Gastrocnemius medialis (tissue), 4 donors: ENCODE measurements at regions not wholly inside any gene's neighbourhood (a gene's known extent, or its start where the extent isn't known, plus 50 kb on each side); places are given as distances from the start of the nearest gene placed in this dataset.

Experiments
- ATAC-seq, 2 donors: fragments of 150-250 bp; one replicate each; pipeline ENCODE4 v1.9.1; 2016
- DNase-seq, 2 donors: peaks; one replicate each; pipeline ENCODE4 v3.0.0-alpha.2; 2019
- H3K27ac ChIP-seq, 4 donors: fragments of 200-600 bp; sonication (generic); 1 replicate in 1 of 4; 2 replicates in 3 of 4; pipeline ENCODE4 v1.5.1; 2016 to 2018; ENCODE audit warnings: mild to moderate bottlenecking in 2 of 4, moderate library complexity in 1 of 4
- H3K27me3 ChIP-seq, 3 donors: fragments of 200-600 bp; sonication (generic) in 2 of 3; 1 replicate in 1 of 3; 2 replicates in 2 of 3; pipeline versions ENCODE4 v1.5.1 to v1.6.0; 2016 to 2019; ENCODE audit warnings: mild to moderate bottlenecking in 1 of 3, moderate library complexity in 1 of 3
- H3K36me3 ChIP-seq, 2 donors: fragments of 200-600 bp; sonication (generic) in 1 of 2; one replicate each; pipeline ENCODE4 v1.5.1; 2017 to 2018
- H3K4me1 ChIP-seq, 2 donors: fragments of 200-600 bp; sonication (generic) in 1 of 2; one replicate each; pipeline ENCODE4 v1.5.1; 2016 to 2017; ENCODE audit warnings: mild to moderate bottlenecking in 2 of 2
- H3K4me3 ChIP-seq, 4 donors: fragments of 200-600 bp; sonication (generic) in 3 of 4; 1 replicate in 1 of 4; 2 replicates in 3 of 4; pipeline ENCODE4 v1.5.1; 2016 to 2019; ENCODE audit warnings: mild to moderate bottlenecking in 2 of 4
- H3K9me3 ChIP-seq, 3 donors: fragments of 200-600 bp; sonication (generic) in 2 of 3; 1 replicate in 1 of 3; 2 replicates in 2 of 3; pipeline ENCODE4 v1.5.1; 2016 to 2019
- CTCF ChIP-seq, 5 experiments: fragments of 450-650 bp in 3 of 5; fragments of 200-600 bp in 2 of 5; sonication (generic) in 2 of 5; IDR thresholded peaks in 4 of 5; conservative IDR thresholded peaks in 1 of 5; 1 replicate in 4 of 5; 2 replicates in 1 of 5; pipeline ENCODE4 v1.5.1; 2016 to 2019; ENCODE audit warnings: antibody characterized with exemption in 5 of 5, mild to moderate bottlenecking in 3 of 5, moderate library complexity in 3 of 5
- POLR2A ChIP-seq, 2 donors: fragments of 450-650 bp; IDR thresholded peaks; one replicate each; pipeline ENCODE4 v1.6.1; 2017; ENCODE audit warnings: antibody characterized with exemption in 2 of 2, mild to moderate bottlenecking in 2 of 2, moderate library complexity in 2 of 2
- in situ Hi-C, 4 donors: fragments of 200-750 bp; cut with MboI; loops; one replicate each; pipeline versions ENCODE4 v1.15.0 to v1.8.0; 2017; ENCODE audit warnings: low sequenced_read_pairs in 4 of 4
- intact Hi-C: fragments of 100-400 bp; cut with DNase I; formaldehyde crosslinking; loops from one replicate; pipeline ENCODE4 v1.15.1; 2023; ENCODE audit warnings: low total_unique reads

- H3K27me3 ChIP-seq: no peaks in the 10 kb centered on the region
- H3K4me1 ChIP-seq: no peaks in the 10 kb centered on the region
- no peak for TF ChIP-seq CTCF (IDR thresholded peaks at IDR 0.05 in 4 of 5, conservative IDR thresholded peaks at IDR 0.05 in 1 of 5)
- no peak overlapping the region for H3K27ac ChIP-seq
- H3K4me3 ChIP-seq: no peak overlapping the region
- DNase-seq (no peak), ATAC-seq (no peak)
- no peaks in the 10 kb centered on the region for H3K36me3 ChIP-seq
- H3K9me3 ChIP-seq: no peaks in the 10 kb centered on the region
- in situ Hi-C loops (no loop called here), intact Hi-C loops (no loop called here)
These were observed 1417.0 kb upstream of the ACO1 start for GRCh38 chr9:30967476-30967875.

GRCh38 chr9:30970186-30970585 is 1414.3 kb upstream of the ACO1 start:
- ATAC-seq: no peak
- no peak for DNase-seq
- H3K9me3 ChIP-seq: no peaks in the 10 kb centered on the region
- TF ChIP-seq CTCF (IDR thresholded peaks at IDR 0.05 in 4 of 5, conservative IDR thresholded peaks at IDR 0.05 in 1 of 5) (no peak), POLR2A (IDR thresholded peaks at IDR 0.05) (no peak)
- H3K27ac ChIP-seq: no peak overlapping the region
- H3K36me3 ChIP-seq: no peaks in the 10 kb centered on the region
- H3K4me3 ChIP-seq: no peak overlapping the region
- no peaks in the 10 kb centered on the region for H3K4me1 ChIP-seq
- no peaks in the 10 kb centered on the region for H3K27me3 ChIP-seq
- intact Hi-C loops (no loop called here), in situ Hi-C loops (no loop called here)

- no peaks in the 10 kb centered on the region for H3K9me3 ChIP-seq
- DNase-seq (no peak), ATAC-seq (no peak)
- in situ Hi-C loops (no loop called here), intact Hi-C loops (no loop called here)
- H3K36me3 ChIP-seq: no peaks in the 10 kb centered on the region
- H3K27me3 ChIP-seq: no peaks in the 10 kb centered on the region
- H3K27ac ChIP-seq: no peak overlapping the region
- H3K4me1 ChIP-seq: no peaks in the 10 kb centered on the region
- no peak overlapping the region for H3K4me3 ChIP-seq
- no peak for TF ChIP-seq POLR2A (IDR thresholded peaks at IDR 0.05)
- no peak for TF ChIP-seq CTCF (IDR thresholded peaks at IDR 0.05 in 4 of 5, conservative IDR thresholded peaks at IDR 0.05 in 1 of 5)
These were observed 1413.6 kb upstream of the ACO1 start for GRCh38 chr9:30970812-30971211.

- ATAC-seq (no peak), DNase-seq (no peak)
- TF ChIP-seq POLR2A (IDR thresholded peaks at IDR 0.05) (no peak), CTCF (IDR thresholded peaks at IDR 0.05 in 4 of 5, conservative IDR thresholded peaks at IDR 0.05 in 1 of 5) (no peak)
- no peaks in the 10 kb centered on the region for H3K27me3 ChIP-seq
- H3K27ac ChIP-seq: no peak overlapping the region
- no peak overlapping the region for H3K4me3 ChIP-seq
- intact Hi-C loops (no loop called here), in situ Hi-C loops (no loop called here)
- no peaks in the 10 kb centered on the region for H3K36me3 ChIP-seq
- H3K4me1 ChIP-seq: no peaks in the 10 kb centered on the region
- H3K9me3 ChIP-seq: no peaks in the 10 kb centered on the region
These were observed 1411.8 kb upstream of the ACO1 start for GRCh38 chr9:30972654-30973053.

GRCh38 chr9:30977965-30978364 is 1406.5 kb upstream of the ACO1 start:
- Histone ChIP-seq H3K4me1 (no peaks in the 10 kb centered on the region), H3K27me3 (no peaks in the 10 kb centered on the region), H3K4me3 (no peak overlapping the region), H3K36me3 (no peaks in the 10 kb centered on the region), H3K27ac (no peak overlapping the region), H3K9me3 (no peaks in the 10 kb centered on the region)
- ATAC-seq (no peak), DNase-seq (no peak)
- in situ Hi-C loops: no loop called here
- TF ChIP-seq POLR2A (IDR thresholded peaks at IDR 0.05) (no peak), CTCF (IDR thresholded peaks at IDR 0.05 in 4 of 5, conservative IDR thresholded peaks at IDR 0.05 in 1 of 5) (no peak)
- intact Hi-C loops: no loop called here
